ENCODE measurements at regions not wholly inside any gene's neighbourhood (a gene's known extent, or its start where the extent isn't known, plus 50 kb on each side); places are given as distances from the start of the nearest gene placed in this dataset.

DNA sequence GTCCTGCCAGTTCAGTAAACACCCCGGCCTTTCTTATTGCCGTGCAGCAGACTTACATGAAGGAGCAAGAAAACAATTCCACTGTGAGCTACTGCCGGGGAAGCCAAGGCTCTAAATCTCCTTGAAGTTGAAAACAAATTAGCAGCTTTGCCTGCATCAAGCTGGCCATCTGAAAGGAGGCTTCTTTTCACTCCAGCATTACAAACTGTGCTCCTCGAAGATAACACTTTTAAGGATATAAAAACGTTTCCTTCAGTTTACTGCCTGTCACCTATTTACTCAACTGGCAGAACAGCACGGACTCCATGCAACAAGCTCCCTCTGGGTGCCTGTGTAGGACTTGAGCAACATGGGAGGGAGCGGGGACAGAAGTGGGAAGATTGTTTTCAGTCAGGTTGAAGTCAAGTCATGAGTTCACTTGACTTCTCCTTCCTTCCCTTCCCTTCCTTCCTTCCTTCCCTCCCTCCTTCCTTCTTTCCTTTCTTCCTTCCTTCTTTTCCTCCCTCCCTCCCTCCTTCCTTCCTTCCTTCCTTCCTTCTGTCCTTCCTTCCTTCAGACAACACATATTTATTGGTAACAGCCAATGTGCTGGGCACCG is 67.4 kb downstream of the ZNF608 start:
- Histone ChIP-seq H3K27ac (ENCODE audit: low read depth, low read length) (no peak overlapping the region), H3K9me2 (ENCODE audit: insufficient read depth) (no peaks in the 10 kb centered on the region), H4K20me1 (ENCODE audit: insufficient read depth) (no peaks in the 10 kb centered on the region), H2AFZ (ENCODE audit: low read depth, low read length, poor library complexity, severe bottlenecking) (no peak overlapping the region), H3K9ac (ENCODE audit: low read length) (no peak overlapping the region), H3K79me2 (ENCODE audit: insufficient read depth, low read length) (no peaks in the 10 kb centered on the region), H3K4me3 (replicated peaks in 1 of 2; ENCODE audit: low read depth in 1 of 2, low read length in 2 of 2) (no peak overlapping the region), H3K9me3 (ENCODE audit: control insufficient read depth in 1 of 2, insufficient read depth in 1 of 2, low read depth in 1 of 2, low read length in 2 of 2) (no peaks in the 10 kb centered on the region), H3K27me3 (ENCODE audit: insufficient read depth, low read length) (no peaks in the 10 kb centered on the region), H3K36me3 (ENCODE audit: control insufficient read depth in 1 of 2, insufficient read depth in 2 of 2, low read length in 2 of 2) (no peaks in the 10 kb centered on the region), H3K4me2 (ENCODE audit: low read length) (no peak overlapping the region), H3K4me1 (ENCODE audit: control insufficient read depth in 1 of 2, insufficient read depth in 2 of 2, low read length in 2 of 2) (no peaks in the 10 kb centered on the region)
- no TSS peak for BruUV-seq (replicated peaks)
- intact Hi-C loops (cut with micrococcal nuclease) = no loop called here
- ChIA-PET RAD21 (ENCODE audit: low non-redundant PET in 1 of 2, low total read pairs in 2 of 2, uncharacterized antibody in 2 of 2, unreplicated experiment in 2 of 2) (no interaction called here), POLR2A (interaction anchor here (1.8 kb wide), 1 partner anchor 69 kb away, joined by 4 read pairs; no protein-coding TSS in a partner anchor), CTCF (no interaction called here)
- no peak for TF ChIP-seq POLR2A (IDR thresholded peaks at IDR 0.05; ENCODE audit: borderline replicate concordance, extremely low read depth, insufficient read depth, insufficient read length)
- TF ChIP-seq ATF3 (IDR thresholded peaks at IDR 0.05) = no peak
- TF ChIP-seq YY1 (IDR thresholded peaks at IDR 0.05; ENCODE audit: extremely low read depth, insufficient replicate concordance, low read depth, low read length) = no peak
- no peak for TF ChIP-seq REST (IDR thresholded peaks at IDR 0.05; ENCODE audit: low read depth)
- no peak for TF ChIP-seq JUND (IDR thresholded peaks at IDR 0.05)
- TF ChIP-seq RAD21 (IDR thresholded peaks at IDR 0.05; ENCODE audit: low read depth) = no peak
- TF ChIP-seq EZH2 (IDR thresholded peaks at IDR 0.05) = no peak
- TF ChIP-seq EZH2phosphoT487 (IDR thresholded peaks at IDR 0.05; ENCODE audit: borderline replicate concordance) = no peak
- TF ChIP-seq CEBPB (IDR thresholded peaks at IDR 0.05; ENCODE audit: low read depth) = no peak
- TF ChIP-seq ZFX (IDR thresholded peaks at IDR 0.05) = no peak
- no peak for TF ChIP-seq ELF1 (IDR thresholded peaks at IDR 0.05; ENCODE audit: borderline replicate concordance, low read depth)
- DNase-seq (ENCODE audit: low read depth, low spot score) = no peak
- ATAC-seq = no peak

Data from HCT116 (cell line).